HK-2 (cell line): ENCODE measurements at regions not wholly inside any gene's neighbourhood (a gene's known extent, or its start where the extent isn't known, plus 50 kb on each side); places are given as distances from the start of the nearest gene placed in this dataset.
A peak's percentile ranks its signal among the peaks of the same experiment; 100 is the strongest.

Experiments used
- DNase-seq: peaks from one replicate; pipeline ENCODE4 v3.0.0-alpha.2; 2018; ENCODE audit not compliant: unreplicated experiment

GRCh38 chr1:177847843-177848242, 122.0 kb downstream of the SEC16B start:
- no peak for DNase-seq

- DNase-seq: no peak
Observed at GRCh38 chr1:177838907-177839485, 130.9 kb downstream of the SEC16B start.

- DNase-seq: no peak
Observed at GRCh38 chr1:177833631-177834030, 136.2 kb downstream of the SEC16B start.

- DNase-seq: no peak
Observed at GRCh38 chr1:177830531-177831135, 139.2 kb downstream of the SEC16B start.

- DNase-seq: no peak
Observed at GRCh38 chr1:177825276-177825901, 144.5 kb downstream of the SEC16B start.

GRCh38 chr1:177824508-177824982, 145.3 kb downstream of the SEC16B start:
- no peak for DNase-seq

GRCh38 chr1:177820213-177820612, 149.6 kb downstream of the SEC16B start:
- no peak for DNase-seq

- DNase-seq: no peak
Observed at GRCh38 chr1:177817937-177818875, 151.7 kb downstream of the SEC16B start.

GRCh38 chr1:177812650-177813049, 157.2 kb downstream of the SEC16B start:
- DNase-seq: no peak

GRCh38 chr1:177812144-177812543, 157.7 kb downstream of the SEC16B start:
- no peak for DNase-seq

- DNase-seq: no peak
Observed at GRCh38 chr1:177811429-177811828, 158.4 kb downstream of the SEC16B start.

GRCh38 chr1:177809819-177810218, 160.0 kb downstream of the SEC16B start:
- no peak for DNase-seq

- DNase-seq: no peak
Observed at GRCh38 chr1:177802304-177802703, 167.6 kb downstream of the SEC16B start.

- no peak for DNase-seq
Observed at GRCh38 chr1:177801790-177802189, 168.1 kb downstream of the SEC16B start.

- peak; percentile 22 for DNase-seq
Observed at GRCh38 chr1:177800400-177801088, 169.3 kb downstream of the SEC16B start.

- DNase-seq: no peak
Observed at GRCh38 chr1:177799746-177800145, 170.1 kb downstream of the SEC16B start.

GRCh38 chr1:177798614-177799013, 171.2 kb downstream of the SEC16B start:
- no peak for DNase-seq

- no peak for DNase-seq
Observed at GRCh38 chr1:177796561-177796960, 173.3 kb downstream of the SEC16B start.

GRCh38 chr1:177794376-177794991, 175.4 kb downstream of the SEC16B start:
- no peak for DNase-seq

GRCh38 chr1:177793900-177794299, 176.0 kb downstream of the SEC16B start:
- DNase-seq: no peak

- no peak for DNase-seq
Observed at GRCh38 chr1:177790566-177790965, 179.3 kb downstream of the SEC16B start.
